ENCODE measurements at regions not wholly inside any gene's neighbourhood (a gene's known extent, or its start where the extent isn't known, plus 50 kb on each side); places are given as distances from the start of the nearest gene placed in this dataset.

- TF ChIP-seq EZH2 (IDR thresholded peaks at IDR 0.05; ENCODE audit: borderline replicate concordance) (no peak), EZH2phosphoT487 (IDR thresholded peaks at IDR 0.05; ENCODE audit: low read depth, severe bottlenecking, unreplicated experiment) (no peak)
Observed at GRCh38 chr11:80626721-80627120, 1185.9 kb upstream of the TENM4 start.
